ENCODE measurements at regions not wholly inside any gene's neighbourhood (a gene's known extent, or its start where the extent isn't known, plus 50 kb on each side); places are given as distances from the start of the nearest gene placed in this dataset.

- no peak for DNase-seq (ENCODE audit: low read depth)
Measured at GRCh38 chr17:77647531-77647930, 311.0 kb upstream of the TNRC6C start.

GRCh38 chr17:77649717-77650211, 308.7 kb upstream of the TNRC6C start:
- DNase-seq (ENCODE audit: low read depth), result no peak

GRCh38 chr17:77651988-77652387, 306.5 kb upstream of the TNRC6C start:
- no peak for DNase-seq (ENCODE audit: low read depth)

GRCh38 chr17:77654296-77654695, 304.2 kb upstream of the TNRC6C start:
- no peak for DNase-seq (ENCODE audit: low read depth)

- DNase-seq (ENCODE audit: low read depth), result no peak
Measured at GRCh38 chr17:77654850-77655249, 303.7 kb upstream of the TNRC6C start.

- no peak for DNase-seq (ENCODE audit: low read depth)
Measured at GRCh38 chr17:77656054-77656453, 302.4 kb upstream of the TNRC6C start.

GRCh38 chr17:77657839-77658238, 300.7 kb upstream of the TNRC6C start:
- no peak for DNase-seq (ENCODE audit: low read depth)

- DNase-seq (ENCODE audit: low read depth), result no peak
Measured at GRCh38 chr17:77660524-77660923, 298.0 kb upstream of the TNRC6C start.

- DNase-seq (ENCODE audit: low read depth), result no peak
Measured at GRCh38 chr17:77662833-77663232, 295.7 kb upstream of the TNRC6C start.

GRCh38 chr17:77664097-77664729, 294.3 kb upstream of the TNRC6C start:
- DNase-seq (ENCODE audit: low read depth), result no peak

- DNase-seq (ENCODE audit: low read depth), result no peak
Measured at GRCh38 chr17:77665833-77666232, 292.7 kb upstream of the TNRC6C start.

- DNase-seq (ENCODE audit: low read depth), result no peak
Measured at GRCh38 chr17:77666462-77666861, 292.0 kb upstream of the TNRC6C start.

- peak; percentile 23 for DNase-seq (ENCODE audit: low read depth)
Measured at GRCh38 chr17:77666881-77667395, 291.6 kb upstream of the TNRC6C start.

- DNase-seq (ENCODE audit: low read depth), result no peak
Measured at GRCh38 chr17:77667478-77667877, 291.0 kb upstream of the TNRC6C start.

GRCh38 chr17:77668518-77668917, 290.0 kb upstream of the TNRC6C start:
- no peak for DNase-seq (ENCODE audit: low read depth)

- no peak for DNase-seq (ENCODE audit: low read depth)
Measured at GRCh38 chr17:77670173-77670572, 288.3 kb upstream of the TNRC6C start.

GRCh38 chr17:77674358-77674757, 284.1 kb upstream of the TNRC6C start:
- DNase-seq (ENCODE audit: low read depth), result no peak

- no peak for DNase-seq (ENCODE audit: low read depth)
Measured at GRCh38 chr17:77675411-77675810, 283.1 kb upstream of the TNRC6C start.

GRCh38 chr17:77675816-77676215, 282.7 kb upstream of the TNRC6C start:
- no peak for DNase-seq (ENCODE audit: low read depth)

- no peak for DNase-seq (ENCODE audit: low read depth)
Measured at GRCh38 chr17:77676237-77676661, 282.3 kb upstream of the TNRC6C start.

- no peak for DNase-seq (ENCODE audit: low read depth)
Measured at GRCh38 chr17:77677211-77677610, 281.3 kb upstream of the TNRC6C start.

GRCh38 chr17:77677630-77678029, 280.9 kb upstream of the TNRC6C start:
- no peak for DNase-seq (ENCODE audit: low read depth)

GRCh38 chr17:77679589-77679988, 278.9 kb upstream of the TNRC6C start:
- no peak for DNase-seq (ENCODE audit: low read depth)

- DNase-seq (ENCODE audit: low read depth), result no peak
Measured at GRCh38 chr17:77681861-77682260, 276.6 kb upstream of the TNRC6C start.

Data from stimulated activated CD8-positive, alpha-beta memory T cell treated with anti-CD3 and anti-CD28 coated beads, Interleukin-15, amount 100 ng/mL, for 24 hours (primary cell).